Mesenchymal stem cell (in vitro differentiated cells and primary cell): ENCODE measurements at regions not wholly inside any gene's neighbourhood (a gene's known extent, or its start where the extent isn't known, plus 50 kb on each side); places are given as distances from the start of the nearest gene placed in this dataset.

Experiments used
- DNase-seq: peaks from one replicate; pipeline ENCODE4 v3.0.0-alpha.2; 2013
- H2AFZ ChIP-seq: one replicate; pipeline ENCODE4 v1.6.1; 2013; ENCODE audit warnings: low read depth, mild to moderate bottlenecking, control low read depth, inconsistent platforms, low read length, moderate library complexity
- H2AK5ac ChIP-seq: 2 replicates; pipeline ENCODE4 v1.6.1; 2013; ENCODE audit warnings: low read length, moderate library complexity, mild to moderate bottlenecking, inconsistent platforms; ENCODE audit not compliant: severe bottlenecking
- H2BK120ac ChIP-seq: one replicate; pipeline ENCODE4 v1.6.1; 2013; ENCODE audit warnings: low read depth, mild to moderate bottlenecking, inconsistent platforms, low read length, moderate library complexity
- H2BK12ac ChIP-seq, 2 experiments: one replicate each; pipeline ENCODE4 v1.6.1; 2013; ENCODE audit warnings: inconsistent platforms in 2 of 2, low read length in 2 of 2, mild to moderate bottlenecking in 2 of 2, moderate library complexity in 2 of 2, control low read depth in 1 of 2
- H2BK15ac ChIP-seq: one replicate; pipeline ENCODE4 v1.6.1; 2013; ENCODE audit warnings: mild to moderate bottlenecking, low read depth, inconsistent platforms; ENCODE audit not compliant: poor library complexity, severe bottlenecking
- H2BK5ac ChIP-seq: 2 replicates; pipeline ENCODE4 v1.6.1; 2013; ENCODE audit warnings: low read depth, mild to moderate bottlenecking, low read length, control low read depth, inconsistent platforms; ENCODE audit not compliant: poor library complexity, severe bottlenecking
- H3K14ac ChIP-seq, 2 experiments: one replicate each; pipeline ENCODE4 v1.6.1; 2013; ENCODE audit warnings: inconsistent platforms in 2 of 2, low read length in 2 of 2, control low read depth in 1 of 2, mild to moderate bottlenecking in 1 of 2, moderate library complexity in 1 of 2
- H3K18ac ChIP-seq, 2 experiments: one replicate each; pipeline ENCODE4 v1.6.1; 2013; ENCODE audit warnings: inconsistent platforms in 2 of 2, low read length in 2 of 2, control low read depth in 1 of 2, low read depth in 1 of 2, mild to moderate bottlenecking in 1 of 2
- H3K23ac ChIP-seq, 2 experiments: one replicate each; pipeline ENCODE4 v1.6.1; 2013; ENCODE audit warnings: inconsistent platforms in 2 of 2, low read length in 2 of 2, mild to moderate bottlenecking in 2 of 2, moderate library complexity in 2 of 2, control low read depth in 1 of 2
- H3K27ac ChIP-seq: 2 replicates; pipeline ENCODE4 v1.5.1; 2013; ENCODE audit warnings: mild to moderate bottlenecking, moderate library complexity, low read length, control low read depth, inconsistent platforms; ENCODE audit not compliant: poor library complexity, severe bottlenecking
- H3K27me3 ChIP-seq, 2 experiments: 2 replicates each; pipeline versions ENCODE4 v1.6.1 to v1.7.0; 2013; ENCODE audit warnings: low read length in 2 of 2, mild to moderate bottlenecking in 2 of 2, moderate library complexity in 2 of 2, control low read depth in 1 of 2, inconsistent platforms in 1 of 2; ENCODE audit not compliant: control insufficient read depth in 1 of 2, insufficient read depth in 1 of 2
- H3K36me3 ChIP-seq, 2 experiments: 2 replicates each; pipeline versions ENCODE4 v1.6.1 to v1.7.0; 2013; ENCODE audit warnings: low read length in 2 of 2, control low read depth in 1 of 2, inconsistent platforms in 1 of 2, low read depth in 1 of 2, mild to moderate bottlenecking in 1 of 2; ENCODE audit not compliant: insufficient read depth in 2 of 2, control insufficient read depth in 1 of 2
- H3K4ac ChIP-seq, 2 experiments: one replicate each; pipeline ENCODE4 v1.6.1; 2013; ENCODE audit warnings: inconsistent platforms in 2 of 2, low read length in 2 of 2, mild to moderate bottlenecking in 2 of 2, moderate library complexity in 2 of 2, control low read depth in 1 of 2, low read depth in 1 of 2
- H3K4me1 ChIP-seq: 2 replicates; pipeline ENCODE4 v1.6.1; 2013; ENCODE audit warnings: low read depth, low read length, control low read depth; ENCODE audit not compliant: control insufficient read depth, insufficient read depth
- H3K4me2 ChIP-seq: 2 replicates; pipeline ENCODE4 v1.6.1; 2013; ENCODE audit warnings: low read length, mild to moderate bottlenecking, inconsistent platforms; ENCODE audit not compliant: poor library complexity, severe bottlenecking
- H3K4me3 ChIP-seq, 2 experiments: 2 replicates each; pipeline versions ENCODE4 v1.5.1 to v1.7.0; 2013; ENCODE audit warnings: low read length in 2 of 2, mild to moderate bottlenecking in 2 of 2, control low read depth in 1 of 2, low read depth in 1 of 2; ENCODE audit not compliant: insufficient read depth in 1 of 2
- H3K79me1 ChIP-seq: replicated peaks from 2 replicates; pipeline ENCODE4 v1.6.1; 2013; ENCODE audit warnings: mild to moderate bottlenecking, control low read depth, low read length, inconsistent platforms; ENCODE audit not compliant: poor library complexity, severe bottlenecking
- H3K9ac ChIP-seq: 2 replicates; pipeline ENCODE4 v1.7.0; 2013; ENCODE audit warnings: mild to moderate bottlenecking, low read length, moderate library complexity
- H3K9me3 ChIP-seq: 2 replicates; pipeline ENCODE4 v1.7.0; 2013; ENCODE audit warnings: mild to moderate bottlenecking, low read length; ENCODE audit not compliant: control insufficient read depth
- H4K8ac ChIP-seq: one replicate; pipeline ENCODE4 v1.6.1; 2013; ENCODE audit warnings: inconsistent platforms, mild to moderate bottlenecking, low read length, moderate library complexity
- H4K91ac ChIP-seq: one replicate; pipeline ENCODE4 v1.6.1; 2013; ENCODE audit warnings: mild to moderate bottlenecking, low read length, inconsistent platforms
- WGBS: methylation state at CpG from one replicate; pipeline ENCODE4 v1.1.7; 2013; ENCODE audit warnings: mixed read lengths; 5-methylcytosine and 5-hydroxymethylcytosine counted together

DNA sequence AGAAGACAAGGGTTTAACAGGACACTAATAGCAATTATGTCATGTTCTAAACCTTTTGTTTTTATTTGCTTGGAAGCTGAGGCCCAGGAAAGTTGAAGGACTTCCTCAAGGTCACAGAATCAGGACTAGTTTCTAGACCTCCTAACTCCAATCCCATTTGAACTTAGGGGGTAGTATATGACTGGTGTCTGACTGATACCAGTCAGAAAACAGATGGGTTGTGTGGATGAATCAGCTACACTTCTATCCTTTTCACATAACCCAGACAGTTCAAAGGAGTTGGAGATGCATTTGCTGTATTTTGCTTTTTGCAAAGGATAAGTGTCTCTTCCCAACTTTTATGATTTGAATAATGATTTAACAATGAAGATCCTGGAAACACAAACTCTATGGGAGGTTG lies 322.5 kb downstream of the HLX start:
- H3K27ac ChIP-seq: no peak overlapping the region
- no peak overlapping the region for H4K91ac ChIP-seq
- H3K27me3 ChIP-seq: no peaks in the 10 kb centered on the region
- H3K4me1 ChIP-seq: no peaks in the 10 kb centered on the region
- H2BK120ac ChIP-seq: no peak overlapping the region
- no peak overlapping the region for H3K18ac ChIP-seq
- H3K79me1 ChIP-seq: no peaks in the 10 kb centered on the region
- H3K9ac ChIP-seq: no peak overlapping the region
- no peak overlapping the region for H3K14ac ChIP-seq
- no peak overlapping the region for H2AFZ ChIP-seq
- no peak overlapping the region for H4K8ac ChIP-seq
- no peak overlapping the region for H2AK5ac ChIP-seq
- H3K23ac ChIP-seq: no peak overlapping the region
- no peak for DNase-seq
- no peak overlapping the region for H3K4me2 ChIP-seq
- H3K9me3 ChIP-seq: no peaks in the 10 kb centered on the region
- H3K4me3 ChIP-seq: no peak overlapping the region
- H3K4ac ChIP-seq: peak overlapping the region in 1 of 2 experiments; percentile 15
- H3K36me3 ChIP-seq: no peaks in the 10 kb centered on the region
- H2BK15ac ChIP-seq: no peak overlapping the region
- no peak overlapping the region for H2BK5ac ChIP-seq
- no peak overlapping the region for H2BK12ac ChIP-seq

- Histone ChIP-seq H3K27ac (no peak overlapping the region), H3K27me3 (no peaks in the 10 kb centered on the region), H2BK5ac (no peak overlapping the region), H3K79me1 (no peaks in the 10 kb centered on the region), H3K4me1 (no peaks in the 10 kb centered on the region), H3K18ac (no peak overlapping the region), H2AFZ (no peak overlapping the region), H3K4ac (no peak overlapping the region), H2BK12ac (no peak overlapping the region), H4K91ac (no peak overlapping the region), H2BK120ac (no peak overlapping the region), H3K4me2 (no peak overlapping the region), H2BK15ac (no peak overlapping the region), H3K23ac (no peak overlapping the region), H3K9me3 (no peaks in the 10 kb centered on the region), H3K4me3 (no peak overlapping the region), H3K9ac (peak overlapping the region; percentile 7), H3K14ac (no peak overlapping the region), H4K8ac (no peak overlapping the region), H2AK5ac (no peak overlapping the region), H3K36me3 (no peaks in the 10 kb centered on the region)
- 75% methylated on average over 1 of the region's 3 CpGs for WGBS
- peak; percentile 75 for DNase-seq
These were observed 324.2 kb downstream of the HLX start for GRCh38 chr1:221203224-221204054.

GRCh38 chr1:221204055-221204833 lies 325.0 kb downstream of the HLX start:
- no peak overlapping the region for H3K4ac ChIP-seq
- H3K9ac ChIP-seq: peak overlapping the region; percentile 7
- H2BK5ac ChIP-seq: no peak overlapping the region
- H2AK5ac ChIP-seq: no peak overlapping the region
- WGBS: 83% methylated on average over 3 of the region's 3 CpGs
- H2BK15ac ChIP-seq: no peak overlapping the region
- H3K27me3 ChIP-seq: no peaks in the 10 kb centered on the region
- H2BK120ac ChIP-seq: no peak overlapping the region
- H2AFZ ChIP-seq: no peak overlapping the region
- no peak overlapping the region for H4K91ac ChIP-seq
- H3K4me2 ChIP-seq: no peak overlapping the region
- H3K18ac ChIP-seq: no peak overlapping the region
- H4K8ac ChIP-seq: no peak overlapping the region
- H3K23ac ChIP-seq: no peak overlapping the region
- no peak overlapping the region for H3K27ac ChIP-seq
- H3K79me1 ChIP-seq: no peaks in the 10 kb centered on the region
- H3K4me1 ChIP-seq: no peaks in the 10 kb centered on the region
- no peaks in the 10 kb centered on the region for H3K36me3 ChIP-seq
- DNase-seq: no peak
- no peak overlapping the region for H3K14ac ChIP-seq
- H3K9me3 ChIP-seq: no peaks in the 10 kb centered on the region
- no peak overlapping the region for H3K4me3 ChIP-seq
- no peak overlapping the region for H2BK12ac ChIP-seq

- no peak overlapping the region for H2BK120ac ChIP-seq
- H3K27me3 ChIP-seq: no peaks in the 10 kb centered on the region
- no peaks in the 10 kb centered on the region for H3K79me1 ChIP-seq
- WGBS: 100% methylated on average over 1 of the region's 1 CpG
- no peaks in the 10 kb centered on the region for H3K4me1 ChIP-seq
- no peaks in the 10 kb centered on the region for H3K36me3 ChIP-seq
- no peak overlapping the region for H3K23ac ChIP-seq
- no peaks in the 10 kb centered on the region for H3K9me3 ChIP-seq
- no peak overlapping the region for H2BK12ac ChIP-seq
- H2BK5ac ChIP-seq: no peak overlapping the region
- no peak overlapping the region for H3K14ac ChIP-seq
- no peak overlapping the region for H3K18ac ChIP-seq
- H3K4me2 ChIP-seq: no peak overlapping the region
- no peak overlapping the region for H4K8ac ChIP-seq
- DNase-seq: no peak
- no peak overlapping the region for H3K27ac ChIP-seq
- H2AFZ ChIP-seq: no peak overlapping the region
- H2AK5ac ChIP-seq: no peak overlapping the region
- no peak overlapping the region for H3K4me3 ChIP-seq
- no peak overlapping the region for H2BK15ac ChIP-seq
- no peak overlapping the region for H3K9ac ChIP-seq
- no peak overlapping the region for H4K91ac ChIP-seq
- H3K4ac ChIP-seq: no peak overlapping the region
These were observed 326.8 kb downstream of the HLX start for GRCh38 chr1:221206076-221206475.
